BE2C (cell line): ENCODE measurements at regions not wholly inside any gene's neighbourhood (a gene's known extent, or its start where the extent isn't known, plus 50 kb on each side); places are given as distances from the start of the nearest gene placed in this dataset.
"Not testable (repeated sequence)": the region's sequence is repeated elsewhere in the genome, so short reads cannot be mapped to it uniquely, and the experiment has no call there.

Experiments used
- DNase-seq: peaks from one replicate; pipeline ENCODE4 v3.0.0-alpha.2; 2020
- H3K27me3 ChIP-seq: fragments of 250-450 bp; sonication (Bioruptor Pico); 2 replicates; pipeline ENCODE4 v1.5.1; 2020; ENCODE audit warnings: mild to moderate bottlenecking
- H3K36me3 ChIP-seq: fragments of 250-450 bp; sonication (Bioruptor Pico); 2 replicates; pipeline ENCODE4 v1.5.1; 2020; ENCODE audit warnings: mild to moderate bottlenecking
- H3K4me1 ChIP-seq: fragments of 250-450 bp; sonication (Bioruptor Pico); 2 replicates; pipeline ENCODE4 v1.5.1; 2020
- H3K4me3 ChIP-seq: 2 replicates; pipeline ENCODE4 v1.5.1; 2011; ENCODE audit warnings: low read depth, low read length
- H3K9me3 ChIP-seq: fragments of 250-450 bp; sonication (Bioruptor Pico); 2 replicates; pipeline ENCODE4 v1.5.1; 2020
- CTCF ChIP-seq: IDR thresholded peaks from 2 replicates; pipeline ENCODE4 v1.5.1; 2012; ENCODE audit warnings: mild to moderate bottlenecking, low read depth, low read length

- Histone ChIP-seq H3K4me3 (no peak overlapping the region), H3K36me3 (no peaks in the 10 kb centered on the region), H3K9me3 (no peaks in the 10 kb centered on the region), H3K4me1 (no peaks in the 10 kb centered on the region), H3K27me3 (no peaks in the 10 kb centered on the region)
- DNase-seq = no peak
- TF ChIP-seq CTCF = no peak
Measured at GRCh38 chr1:79903321-79903720, 896.8 kb upstream of the ADGRL4 start.

- no peak for DNase-seq
- no peak for TF ChIP-seq CTCF
- Histone ChIP-seq H3K36me3 (no peaks in the 10 kb centered on the region), H3K27me3 (no peaks in the 10 kb centered on the region), H3K4me3 (no peak overlapping the region), H3K9me3 (no peaks in the 10 kb centered on the region), H3K4me1 (no peaks in the 10 kb centered on the region)
Measured at GRCh38 chr1:79902418-79902817, 895.9 kb upstream of the ADGRL4 start.

- no peak for TF ChIP-seq CTCF
- no peaks in the 10 kb centered on the region for H3K4me1 ChIP-seq
- no peaks in the 10 kb centered on the region for H3K9me3 ChIP-seq
- DNase-seq = no peak
- no peak overlapping the region for H3K4me3 ChIP-seq
- H3K27me3 ChIP-seq = no peaks in the 10 kb centered on the region
- H3K36me3 ChIP-seq = no peaks in the 10 kb centered on the region
Measured at GRCh38 chr1:79899914-79900313, 893.4 kb upstream of the ADGRL4 start.

GRCh38 chr1:79896140-79896539, 889.6 kb upstream of the ADGRL4 start:
- Histone ChIP-seq H3K9me3 (no peaks in the 10 kb centered on the region), H3K36me3 (no peaks in the 10 kb centered on the region), H3K4me3 (no peak overlapping the region), H3K4me1 (no peaks in the 10 kb centered on the region), H3K27me3 (no peaks in the 10 kb centered on the region)
- no peak for DNase-seq
- TF ChIP-seq CTCF = no peak

- no peak for TF ChIP-seq CTCF
- H3K36me3 ChIP-seq = no peaks in the 10 kb centered on the region
- H3K9me3 ChIP-seq = no peaks in the 10 kb centered on the region
- H3K4me3 ChIP-seq = no peak overlapping the region
- H3K4me1 ChIP-seq = no peaks in the 10 kb centered on the region
- H3K27me3 ChIP-seq = no peaks in the 10 kb centered on the region
- no peak for DNase-seq
Measured at GRCh38 chr1:79895573-79895972, 889.0 kb upstream of the ADGRL4 start.

GRCh38 chr1:79894129-79894528, 887.6 kb upstream of the ADGRL4 start:
- H3K27me3 ChIP-seq, H3K4me1 ChIP-seq, DNase-seq, H3K4me3 ChIP-seq, H3K36me3 ChIP-seq, H3K9me3 ChIP-seq: not testable (repeated sequence)

GRCh38 chr1:79887059-79887458, 880.5 kb upstream of the ADGRL4 start:
- Histone ChIP-seq H3K4me1 (no peaks in the 10 kb centered on the region), H3K27me3 (no peaks in the 10 kb centered on the region), H3K9me3 (no peaks in the 10 kb centered on the region), H3K36me3 (no peaks in the 10 kb centered on the region), H3K4me3 (no peak overlapping the region)
- TF ChIP-seq CTCF = no peak
- DNase-seq = no peak
